A549 (cell line): ENCODE measurements at regions not wholly inside any gene's neighbourhood (a gene's known extent, or its start where the extent isn't known, plus 50 kb on each side); places are given as distances from the start of the nearest gene placed in this dataset.

Source experiments
- CBX8 ChIP-seq: fragments of 200-600 bp; sonication (generic); IDR thresholded peaks from 2 replicates; pipeline ENCODE4 v1.6.1; 2016
- CTCF ChIP-seq: fragments of >200 bp; sonication (Bioruptor Twin); formaldehyde crosslinking; IDR thresholded peaks from 3 replicates; pipeline ENCODE4 v1.5.1; 2016
- EP300 ChIP-seq, 2 experiments: fragments of >200 bp; sonication (Bioruptor Twin); formaldehyde crosslinking; IDR thresholded peaks; 2 replicates in 1 of 2; 3 replicates in 1 of 2; pipeline ENCODE4 v1.6.1; 2016 to 2017
- MAX ChIP-seq: IDR thresholded peaks from 2 replicates; pipeline ENCODE4 v1.6.1; 2012
- NR3C1 ChIP-seq: fragments of >200 bp; sonication (Bioruptor Twin); formaldehyde crosslinking; IDR thresholded peaks from 3 replicates; pipeline ENCODE4 v1.6.1; 2017
- POLR2A ChIP-seq: IDR thresholded peaks from 2 replicates; pipeline ENCODE4 v1.6.1; 2012; ENCODE audit warnings: mild to moderate bottlenecking, low read length
- RAD21 ChIP-seq, 2 experiments: fragments of >200 bp in 1 of 2; sonication (Bioruptor Twin) in 1 of 2; formaldehyde crosslinking in 1 of 2; IDR thresholded peaks in 1 of 2; conservative IDR thresholded peaks in 1 of 2; 2 replicates in 1 of 2; 3 replicates in 1 of 2; pipeline ENCODE4 v1.6.1; 2012 to 2018; ENCODE audit warnings: inconsistent platforms in 1 of 2
- ZFP36 ChIP-seq: fragments of 450-650 bp; IDR thresholded peaks from 2 replicates; pipeline ENCODE4 v1.6.1; 2014; ENCODE audit warnings: borderline replicate concordance; ENCODE audit not compliant: partially characterized antibody
- ZNF302 ChIP-seq: fragments of 250-450 bp; sonication (Bioruptor Pico); IDR thresholded peaks from 2 replicates; pipeline ENCODE4 v1.9.0; 2021; ENCODE audit warnings: inconsistent platforms, mild to moderate bottlenecking, moderate library complexity

GRCh38 chr5:99600952-99601351, 672.1 kb upstream of the CHD1 start:
- TF ChIP-seq CBX8: no peak
- TF ChIP-seq NR3C1: no peak
- no peak for TF ChIP-seq RAD21 (conservative IDR thresholded peaks at IDR 0.05 in 1 of 2, IDR thresholded peaks at IDR 0.05 in 1 of 2)
- TF ChIP-seq POLR2A: no peak
- no peak for TF ChIP-seq ZNF302 (CRISPR knock-in tag)
- TF ChIP-seq CTCF: no peak
- no peak for TF ChIP-seq MAX
- no peak for TF ChIP-seq ZFP36
- TF ChIP-seq EP300 (IDR thresholded peaks at IDR 0.05): no peak
